ENCODE measurements at regions not wholly inside any gene's neighbourhood (a gene's known extent, or its start where the extent isn't known, plus 50 kb on each side); places are given as distances from the start of the nearest gene placed in this dataset.

DNA sequence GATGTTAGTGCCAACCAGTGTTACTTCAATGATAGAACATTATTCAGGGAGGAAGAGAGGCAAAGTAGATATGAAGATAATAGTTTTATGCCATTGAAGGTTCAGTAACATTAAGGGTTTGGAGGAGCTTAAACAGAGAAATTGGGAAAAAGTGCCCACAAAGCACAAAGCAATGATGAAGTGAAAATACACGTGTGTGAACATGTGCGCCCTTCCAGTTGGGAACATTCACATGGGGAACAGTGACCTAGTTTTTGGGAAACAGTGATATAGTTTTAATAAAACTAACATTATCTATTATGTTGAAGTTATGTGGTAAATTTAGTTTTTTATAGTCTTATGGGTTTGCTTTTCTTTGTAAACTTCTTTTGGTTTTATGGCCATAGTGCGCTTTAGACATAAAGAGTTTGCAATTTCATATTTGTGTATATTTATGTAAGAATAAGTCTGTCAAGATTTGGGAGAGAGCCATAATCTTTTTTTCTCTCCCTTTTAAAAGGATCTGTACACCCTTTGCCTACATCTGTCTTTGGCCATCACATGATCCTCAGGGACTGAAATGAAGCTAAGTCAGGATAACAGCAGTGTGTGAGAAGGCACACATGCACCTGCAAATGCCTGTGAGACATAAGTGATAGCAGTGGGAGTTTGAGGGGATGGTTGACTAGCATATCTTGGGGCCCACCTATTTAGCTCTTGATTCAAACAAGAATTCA lies 450.3 kb upstream of the THRB start (continued):
- TF ChIP-seq, protein P1, sequence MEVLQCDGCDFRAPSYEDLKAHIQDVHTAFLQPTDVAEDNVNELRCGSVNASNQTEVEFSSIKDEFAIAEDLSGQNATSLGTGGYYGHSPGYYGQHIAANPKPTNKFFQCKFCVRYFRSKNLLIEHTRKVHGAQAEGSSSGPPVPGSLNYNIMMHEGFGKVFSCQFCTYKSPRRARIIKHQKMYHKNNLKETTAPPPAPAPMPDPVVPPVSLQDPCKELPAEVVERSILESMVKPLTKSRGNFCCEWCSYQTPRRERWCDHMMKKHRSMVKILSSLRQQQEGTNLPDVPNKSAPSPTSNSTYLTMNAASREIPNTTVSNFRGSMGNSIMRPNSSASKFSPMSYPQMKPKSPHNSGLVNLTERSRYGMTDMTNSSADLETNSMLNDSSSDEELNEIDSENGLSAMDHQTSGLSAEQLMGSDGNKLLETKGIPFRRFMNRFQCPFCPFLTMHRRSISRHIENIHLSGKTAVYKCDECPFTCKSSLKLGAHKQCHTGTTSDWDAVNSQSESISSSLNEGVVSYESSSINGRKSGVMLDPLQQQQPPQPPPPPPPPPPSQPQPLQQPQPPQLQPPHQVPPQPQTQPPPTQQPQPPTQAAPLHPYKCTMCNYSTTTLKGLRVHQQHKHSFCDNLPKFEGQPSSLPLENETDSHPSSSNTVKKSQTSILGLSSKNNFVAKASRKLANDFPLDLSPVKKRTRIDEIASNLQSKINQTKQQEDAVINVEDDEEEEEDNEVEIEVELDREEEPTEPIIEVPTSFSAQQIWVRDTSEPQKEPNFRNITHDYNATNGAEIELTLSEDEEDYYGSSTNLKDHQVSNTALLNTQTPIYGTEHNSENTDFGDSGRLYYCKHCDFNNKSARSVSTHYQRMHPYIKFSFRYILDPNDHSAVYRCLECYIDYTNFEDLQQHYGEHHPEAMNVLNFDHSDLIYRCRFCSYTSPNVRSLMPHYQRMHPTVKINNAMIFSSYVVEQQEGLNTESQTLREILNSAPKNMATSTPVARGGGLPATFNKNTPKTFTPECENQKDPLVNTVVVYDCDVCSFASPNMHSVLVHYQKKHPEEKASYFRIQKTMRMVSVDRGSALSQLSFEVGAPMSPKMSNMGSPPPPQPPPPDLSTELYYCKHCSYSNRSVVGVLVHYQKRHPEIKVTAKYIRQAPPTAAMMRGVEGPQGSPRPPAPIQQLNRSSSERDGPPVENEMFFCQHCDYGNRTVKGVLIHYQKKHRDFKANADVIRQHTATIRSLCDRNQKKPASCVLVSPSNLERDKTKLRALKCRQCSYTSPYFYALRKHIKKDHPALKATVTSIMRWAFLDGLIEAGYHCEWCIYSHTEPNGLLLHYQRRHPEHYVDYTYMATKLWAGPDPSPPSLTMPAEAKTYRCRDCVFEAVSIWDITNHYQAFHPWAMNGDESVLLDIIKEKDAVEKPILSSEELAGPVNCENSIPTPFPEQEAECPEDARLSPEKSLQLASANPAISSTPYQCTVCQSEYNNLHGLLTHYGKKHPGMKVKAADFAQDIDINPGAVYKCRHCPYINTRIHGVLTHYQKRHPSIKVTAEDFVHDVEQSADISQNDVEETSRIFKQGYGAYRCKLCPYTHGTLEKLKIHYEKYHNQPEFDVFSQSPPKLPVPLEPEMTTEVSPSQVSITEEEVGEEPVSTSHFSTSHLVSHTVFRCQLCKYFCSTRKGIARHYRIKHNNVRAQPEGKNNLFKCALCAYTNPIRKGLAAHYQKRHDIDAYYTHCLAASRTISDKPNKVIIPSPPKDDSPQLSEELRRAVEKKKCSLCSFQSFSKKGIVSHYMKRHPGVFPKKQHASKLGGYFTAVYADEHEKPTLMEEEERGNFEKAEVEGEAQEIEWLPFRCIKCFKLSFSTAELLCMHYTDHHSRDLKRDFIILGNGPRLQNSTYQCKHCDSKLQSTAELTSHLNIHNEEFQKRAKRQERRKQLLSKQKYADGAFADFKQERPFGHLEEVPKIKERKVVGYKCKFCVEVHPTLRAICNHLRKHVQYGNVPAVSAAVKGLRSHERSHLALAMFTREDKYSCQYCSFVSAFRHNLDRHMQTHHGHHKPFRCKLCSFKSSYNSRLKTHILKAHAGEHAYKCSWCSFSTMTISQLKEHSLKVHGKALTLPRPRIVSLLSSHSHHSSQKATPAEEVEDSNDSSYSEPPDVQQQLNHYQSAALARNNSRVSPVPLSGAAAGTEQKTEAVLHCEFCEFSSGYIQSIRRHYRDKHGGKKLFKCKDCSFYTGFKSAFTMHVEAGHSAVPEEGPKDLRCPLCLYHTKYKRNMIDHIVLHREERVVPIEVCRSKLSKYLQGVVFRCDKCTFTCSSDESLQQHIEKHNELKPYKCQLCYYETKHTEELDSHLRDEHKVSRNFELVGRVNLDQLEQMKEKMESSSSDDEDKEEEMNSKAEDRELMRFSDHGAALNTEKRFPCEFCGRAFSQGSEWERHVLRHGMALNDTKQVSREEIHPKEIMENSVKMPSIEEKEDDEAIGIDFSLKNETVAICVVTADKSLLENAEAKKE (CRISPR knock-in tag; IDR thresholded peaks at IDR 0.05): no peak
- TF ChIP-seq JUNB (IDR thresholded peaks at IDR 0.05; ENCODE audit: unreplicated experiment) (no peak), CREB1 (CRISPR knock-in tag; IDR thresholded peaks at IDR 0.05; ENCODE audit: low read depth) (no peak), POLR2AphosphoS5 (IDR thresholded peaks at IDR 0.05; ENCODE audit: low read depth) (no peak)
- TF ChIP-seq, protein P2, sequence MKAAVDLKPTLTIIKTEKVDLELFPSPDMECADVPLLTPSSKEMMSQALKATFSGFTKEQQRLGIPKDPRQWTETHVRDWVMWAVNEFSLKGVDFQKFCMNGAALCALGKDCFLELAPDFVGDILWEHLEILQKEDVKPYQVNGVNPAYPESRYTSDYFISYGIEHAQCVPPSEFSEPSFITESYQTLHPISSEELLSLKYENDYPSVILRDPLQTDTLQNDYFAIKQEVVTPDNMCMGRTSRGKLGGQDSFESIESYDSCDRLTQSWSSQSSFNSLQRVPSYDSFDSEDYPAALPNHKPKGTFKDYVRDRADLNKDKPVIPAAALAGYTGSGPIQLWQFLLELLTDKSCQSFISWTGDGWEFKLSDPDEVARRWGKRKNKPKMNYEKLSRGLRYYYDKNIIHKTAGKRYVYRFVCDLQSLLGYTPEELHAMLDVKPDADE (IDR thresholded peaks at IDR 0.05): no peak

DNA sequence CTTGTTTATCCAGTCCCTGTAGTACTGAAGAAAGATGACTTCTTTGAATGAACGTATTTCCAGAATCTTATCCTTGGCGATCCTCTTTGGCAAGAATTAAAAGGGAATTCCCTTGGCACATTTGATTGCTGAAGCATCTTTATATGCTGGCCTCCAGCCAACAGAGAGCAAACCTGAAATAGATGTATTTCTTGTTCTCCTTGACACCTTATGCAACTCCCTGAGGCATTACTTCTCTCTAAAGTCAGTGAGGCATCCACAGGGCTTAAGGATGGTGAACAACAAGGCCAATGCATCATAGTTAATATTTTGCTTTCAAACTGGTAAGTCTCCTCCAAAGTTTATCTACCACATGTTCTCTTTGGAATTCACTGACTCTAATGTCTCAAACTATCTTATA lies 450.9 kb upstream of the THRB start:
- Histone ChIP-seq H3F3A (replicated peaks; ENCODE audit: low read depth) (no peaks in the 10 kb centered on the region), H3K79me2 (replicated peaks; ENCODE audit: insufficient read depth) (no peaks in the 10 kb centered on the region), H3K4me3 (no peak overlapping the region), H3K27ac (ENCODE audit: low read depth) (no peak overlapping the region), H3K4me2 (no peak overlapping the region), H3K36me3 (ENCODE audit: insufficient read depth) (no peaks in the 10 kb centered on the region), H3K4me1 (ENCODE audit: insufficient read depth) (no peaks in the 10 kb centered on the region), H3K9me2 (ENCODE audit: insufficient read depth) (no peaks in the 10 kb centered on the region), H4K20me1 (replicated peaks; ENCODE audit: insufficient read depth) (no peaks in the 10 kb centered on the region), H2AFZ (no peak overlapping the region), H3K27me3 (ENCODE audit: insufficient read depth) (peaks cover 49% of the 10 kb centered on the region)
- DNase-seq (ENCODE audit: low spot score) (no peak), ATAC-seq (no peak)
- Mint-ChIP-seq H3K36me3 (ENCODE audit: low read depth) (no peaks in the 10 kb centered on the region), H3K27me3 (ENCODE audit: insufficient read depth, low read depth, poor library complexity) (peaks cover 37% of the 10 kb centered on the region), H3K27ac (no peak overlapping the region), H3K4me3 (no peak overlapping the region), H3K4me1 (no peaks in the 10 kb centered on the region), H3K9me3 (no peaks in the 10 kb centered on the region)
- TF ChIP-seq, protein P3, sequence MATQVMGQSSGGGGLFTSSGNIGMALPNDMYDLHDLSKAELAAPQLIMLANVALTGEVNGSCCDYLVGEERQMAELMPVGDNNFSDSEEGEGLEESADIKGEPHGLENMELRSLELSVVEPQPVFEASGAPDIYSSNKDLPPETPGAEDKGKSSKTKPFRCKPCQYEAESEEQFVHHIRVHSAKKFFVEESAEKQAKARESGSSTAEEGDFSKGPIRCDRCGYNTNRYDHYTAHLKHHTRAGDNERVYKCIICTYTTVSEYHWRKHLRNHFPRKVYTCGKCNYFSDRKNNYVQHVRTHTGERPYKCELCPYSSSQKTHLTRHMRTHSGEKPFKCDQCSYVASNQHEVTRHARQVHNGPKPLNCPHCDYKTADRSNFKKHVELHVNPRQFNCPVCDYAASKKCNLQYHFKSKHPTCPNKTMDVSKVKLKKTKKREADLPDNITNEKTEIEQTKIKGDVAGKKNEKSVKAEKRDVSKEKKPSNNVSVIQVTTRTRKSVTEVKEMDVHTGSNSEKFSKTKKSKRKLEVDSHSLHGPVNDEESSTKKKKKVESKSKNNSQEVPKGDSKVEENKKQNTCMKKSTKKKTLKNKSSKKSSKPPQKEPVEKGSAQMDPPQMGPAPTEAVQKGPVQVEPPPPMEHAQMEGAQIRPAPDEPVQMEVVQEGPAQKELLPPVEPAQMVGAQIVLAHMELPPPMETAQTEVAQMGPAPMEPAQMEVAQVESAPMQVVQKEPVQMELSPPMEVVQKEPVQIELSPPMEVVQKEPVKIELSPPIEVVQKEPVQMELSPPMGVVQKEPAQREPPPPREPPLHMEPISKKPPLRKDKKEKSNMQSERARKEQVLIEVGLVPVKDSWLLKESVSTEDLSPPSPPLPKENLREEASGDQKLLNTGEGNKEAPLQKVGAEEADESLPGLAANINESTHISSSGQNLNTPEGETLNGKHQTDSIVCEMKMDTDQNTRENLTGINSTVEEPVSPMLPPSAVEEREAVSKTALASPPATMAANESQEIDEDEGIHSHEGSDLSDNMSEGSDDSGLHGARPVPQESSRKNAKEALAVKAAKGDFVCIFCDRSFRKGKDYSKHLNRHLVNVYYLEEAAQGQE (IDR thresholded peaks at IDR 0.05; ENCODE audit: unreplicated experiment): no peak
- TF ChIP-seq, protein P4, sequence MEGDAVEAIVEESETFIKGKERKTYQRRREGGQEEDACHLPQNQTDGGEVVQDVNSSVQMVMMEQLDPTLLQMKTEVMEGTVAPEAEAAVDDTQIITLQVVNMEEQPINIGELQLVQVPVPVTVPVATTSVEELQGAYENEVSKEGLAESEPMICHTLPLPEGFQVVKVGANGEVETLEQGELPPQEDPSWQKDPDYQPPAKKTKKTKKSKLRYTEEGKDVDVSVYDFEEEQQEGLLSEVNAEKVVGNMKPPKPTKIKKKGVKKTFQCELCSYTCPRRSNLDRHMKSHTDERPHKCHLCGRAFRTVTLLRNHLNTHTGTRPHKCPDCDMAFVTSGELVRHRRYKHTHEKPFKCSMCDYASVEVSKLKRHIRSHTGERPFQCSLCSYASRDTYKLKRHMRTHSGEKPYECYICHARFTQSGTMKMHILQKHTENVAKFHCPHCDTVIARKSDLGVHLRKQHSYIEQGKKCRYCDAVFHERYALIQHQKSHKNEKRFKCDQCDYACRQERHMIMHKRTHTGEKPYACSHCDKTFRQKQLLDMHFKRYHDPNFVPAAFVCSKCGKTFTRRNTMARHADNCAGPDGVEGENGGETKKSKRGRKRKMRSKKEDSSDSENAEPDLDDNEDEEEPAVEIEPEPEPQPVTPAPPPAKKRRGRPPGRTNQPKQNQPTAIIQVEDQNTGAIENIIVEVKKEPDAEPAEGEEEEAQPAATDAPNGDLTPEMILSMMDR (conservative IDR thresholded peaks at IDR 0.05; ENCODE audit: low read depth in 2 of 2): no peak
- TF ChIP-seq ZNF114 (CRISPR knock-in tag; IDR thresholded peaks at IDR 0.05): no peak
